ENCODE measurements at regions not wholly inside any gene's neighbourhood (a gene's known extent, or its start where the extent isn't known, plus 50 kb on each side); places are given as distances from the start of the nearest gene placed in this dataset.

GRCh38 chr2:217562871-217563480, 439.8 kb downstream of the TNS1 start:
- DNase-seq (ENCODE audit: insufficient read length, low spot score) = no peak
- FAIRE-seq = no peak
- TF ChIP-seq, protein P1, sequence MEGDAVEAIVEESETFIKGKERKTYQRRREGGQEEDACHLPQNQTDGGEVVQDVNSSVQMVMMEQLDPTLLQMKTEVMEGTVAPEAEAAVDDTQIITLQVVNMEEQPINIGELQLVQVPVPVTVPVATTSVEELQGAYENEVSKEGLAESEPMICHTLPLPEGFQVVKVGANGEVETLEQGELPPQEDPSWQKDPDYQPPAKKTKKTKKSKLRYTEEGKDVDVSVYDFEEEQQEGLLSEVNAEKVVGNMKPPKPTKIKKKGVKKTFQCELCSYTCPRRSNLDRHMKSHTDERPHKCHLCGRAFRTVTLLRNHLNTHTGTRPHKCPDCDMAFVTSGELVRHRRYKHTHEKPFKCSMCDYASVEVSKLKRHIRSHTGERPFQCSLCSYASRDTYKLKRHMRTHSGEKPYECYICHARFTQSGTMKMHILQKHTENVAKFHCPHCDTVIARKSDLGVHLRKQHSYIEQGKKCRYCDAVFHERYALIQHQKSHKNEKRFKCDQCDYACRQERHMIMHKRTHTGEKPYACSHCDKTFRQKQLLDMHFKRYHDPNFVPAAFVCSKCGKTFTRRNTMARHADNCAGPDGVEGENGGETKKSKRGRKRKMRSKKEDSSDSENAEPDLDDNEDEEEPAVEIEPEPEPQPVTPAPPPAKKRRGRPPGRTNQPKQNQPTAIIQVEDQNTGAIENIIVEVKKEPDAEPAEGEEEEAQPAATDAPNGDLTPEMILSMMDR (IDR thresholded peaks at IDR 0.05; ENCODE audit: insufficient read depth, missing control alignments) = no peak

GRCh38 chr2:217559084-217559483, 443.7 kb downstream of the TNS1 start:
- FAIRE-seq (no peak), DNase-seq (ENCODE audit: insufficient read length, low spot score) (no peak)
- TF ChIP-seq, protein P1 (IDR thresholded peaks at IDR 0.05; ENCODE audit: insufficient read depth, missing control alignments) = no peak

DNA sequence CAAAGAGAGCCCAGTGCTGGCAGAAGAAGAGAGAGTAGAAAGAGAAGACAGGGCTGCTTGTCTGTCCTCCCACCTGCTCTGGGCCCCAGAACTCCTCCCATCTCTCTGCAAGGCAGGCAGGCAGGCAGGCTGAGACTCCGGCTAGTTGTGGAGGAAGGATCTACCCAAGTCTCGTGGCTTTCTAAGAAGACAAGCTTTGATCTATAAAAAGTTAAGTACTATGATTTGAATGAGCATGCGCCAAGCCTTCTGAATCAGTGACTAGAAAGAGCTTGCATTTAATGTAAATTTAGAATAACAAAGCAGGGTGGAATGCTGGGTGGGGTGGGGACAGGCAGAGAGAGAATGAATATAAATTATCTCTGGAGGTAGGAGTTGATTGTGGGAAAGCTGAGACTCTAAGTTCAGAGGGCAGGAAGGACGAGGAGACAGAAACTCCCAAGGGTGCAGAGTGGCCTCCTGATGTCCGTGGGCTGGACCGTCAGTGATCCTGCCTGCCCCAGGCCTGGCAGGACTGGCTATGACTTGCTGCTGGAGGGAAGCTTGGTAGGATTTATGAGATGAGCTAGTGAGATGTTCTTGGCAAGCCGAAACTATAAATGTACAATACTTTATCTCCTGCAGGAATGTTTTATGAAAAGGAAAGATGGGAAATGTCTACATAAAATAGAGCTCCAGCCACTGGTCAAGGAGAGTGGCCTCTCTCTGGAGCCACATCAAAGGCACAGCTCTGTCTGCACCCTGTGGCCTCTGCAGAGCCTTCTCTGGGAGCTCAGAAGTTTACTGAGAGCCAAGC, 447.5 kb downstream of the TNS1 start:
- FAIRE-seq (no peak), DNase-seq (ENCODE audit: insufficient read length, low spot score) (no peak)
- TF ChIP-seq, protein P1 (IDR thresholded peaks at IDR 0.05; ENCODE audit: insufficient read depth, missing control alignments) = no peak

- TF ChIP-seq, protein P1 (IDR thresholded peaks at IDR 0.05; ENCODE audit: insufficient read depth, missing control alignments) = no peak
- no peak for FAIRE-seq
- no peak for DNase-seq (ENCODE audit: insufficient read length, low spot score)
Observed at GRCh38 chr2:217553679-217554078, 449.1 kb downstream of the TNS1 start.

GRCh38 chr2:217553202-217553601, 449.6 kb downstream of the TNS1 start:
- DNase-seq (ENCODE audit: insufficient read length, low spot score) = no peak
- TF ChIP-seq, protein P1 (IDR thresholded peaks at IDR 0.05; ENCODE audit: insufficient read depth, missing control alignments) = no peak
- no peak for FAIRE-seq

- DNase-seq (ENCODE audit: insufficient read length, low spot score) (no peak), FAIRE-seq (no peak)
- TF ChIP-seq, protein P1 (IDR thresholded peaks at IDR 0.05; ENCODE audit: insufficient read depth, missing control alignments) = no peak
Observed at GRCh38 chr2:217552081-217552480, 450.7 kb downstream of the TNS1 start.
